ENCODE measurements at regions not wholly inside any gene's neighbourhood (a gene's known extent, or its start where the extent isn't known, plus 50 kb on each side); places are given as distances from the start of the nearest gene placed in this dataset.

GRCh38 chr6:15048367-15048766, 197.5 kb upstream of the JARID2 start:
- TF ChIP-seq POLR2A (IDR thresholded peaks at IDR 0.05; ENCODE audit: low read length) (no peak), GATA1 (IDR thresholded peaks at IDR 0.05; ENCODE audit: low read depth, low read length) (no peak)

All from erythroblast (primary cell).